22Rv1 (cell line): ENCODE measurements at regions not wholly inside any gene's neighbourhood (a gene's known extent, or its start where the extent isn't known, plus 50 kb on each side); places are given as distances from the start of the nearest gene placed in this dataset.

Source experiments
- CTCF ChIP-seq: fragments of 450-650 bp; IDR thresholded peaks from 2 replicates; pipeline ENCODE4 v1.5.1; 2017; ENCODE audit warnings: mild to moderate bottlenecking
- ZFX ChIP-seq: fragments of 450-650 bp; IDR thresholded peaks from 2 replicates; pipeline ENCODE4 v1.6.1; 2017; ENCODE audit warnings: antibody characterized with exemption, borderline replicate concordance

GRCh38 chr7:16265863-16266458, 155.4 kb downstream of the CRPPA start:
- no peak for TF ChIP-seq CTCF
- no peak for TF ChIP-seq ZFX
